ENCODE measurements at regions not wholly inside any gene's neighbourhood (a gene's known extent, or its start where the extent isn't known, plus 50 kb on each side); places are given as distances from the start of the nearest gene placed in this dataset.

DNA sequence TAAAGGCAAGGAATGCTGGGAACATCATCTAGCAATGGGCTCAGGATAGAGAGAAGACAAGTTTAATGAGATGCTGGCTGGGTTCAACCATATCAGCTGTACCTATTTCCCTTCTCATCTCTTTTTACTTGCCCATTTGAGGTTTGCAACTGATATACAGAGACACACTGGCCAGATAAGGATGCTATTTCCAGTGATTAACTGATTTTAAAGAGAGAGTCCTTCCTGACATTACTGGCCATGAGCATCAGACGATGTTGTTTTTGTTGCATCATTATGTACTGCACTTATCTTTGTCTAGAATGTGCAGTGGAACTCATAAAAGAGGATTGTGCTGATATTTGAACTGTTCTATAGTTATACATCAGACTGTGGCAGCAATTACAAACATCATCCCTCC lies 252.7 kb downstream of the BTBD3 start:
- TF ChIP-seq, protein P1, sequence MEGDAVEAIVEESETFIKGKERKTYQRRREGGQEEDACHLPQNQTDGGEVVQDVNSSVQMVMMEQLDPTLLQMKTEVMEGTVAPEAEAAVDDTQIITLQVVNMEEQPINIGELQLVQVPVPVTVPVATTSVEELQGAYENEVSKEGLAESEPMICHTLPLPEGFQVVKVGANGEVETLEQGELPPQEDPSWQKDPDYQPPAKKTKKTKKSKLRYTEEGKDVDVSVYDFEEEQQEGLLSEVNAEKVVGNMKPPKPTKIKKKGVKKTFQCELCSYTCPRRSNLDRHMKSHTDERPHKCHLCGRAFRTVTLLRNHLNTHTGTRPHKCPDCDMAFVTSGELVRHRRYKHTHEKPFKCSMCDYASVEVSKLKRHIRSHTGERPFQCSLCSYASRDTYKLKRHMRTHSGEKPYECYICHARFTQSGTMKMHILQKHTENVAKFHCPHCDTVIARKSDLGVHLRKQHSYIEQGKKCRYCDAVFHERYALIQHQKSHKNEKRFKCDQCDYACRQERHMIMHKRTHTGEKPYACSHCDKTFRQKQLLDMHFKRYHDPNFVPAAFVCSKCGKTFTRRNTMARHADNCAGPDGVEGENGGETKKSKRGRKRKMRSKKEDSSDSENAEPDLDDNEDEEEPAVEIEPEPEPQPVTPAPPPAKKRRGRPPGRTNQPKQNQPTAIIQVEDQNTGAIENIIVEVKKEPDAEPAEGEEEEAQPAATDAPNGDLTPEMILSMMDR (IDR thresholded peaks at IDR 0.05; ENCODE audit: insufficient read depth, low read length, poor library complexity, severe bottlenecking) = no peak
- Histone ChIP-seq H3K4me3 (replicated peaks; ENCODE audit: low read depth, low read length) (no peak overlapping the region), H3K36me3 (ENCODE audit: control insufficient read depth, insufficient read depth, low read length) (no peaks in the 10 kb centered on the region), H3K27me3 (replicated peaks; ENCODE audit: control insufficient read depth, insufficient read depth, low read length) (no peaks in the 10 kb centered on the region)
- no peak for DNase-seq (ENCODE audit: extremely low read depth, insufficient read length)

GRCh38 chr20:12171923-12172524 lies 254.3 kb downstream of the BTBD3 start:
- DNase-seq (ENCODE audit: extremely low read depth, insufficient read length) = no peak
- Histone ChIP-seq H3K4me3 (replicated peaks; ENCODE audit: low read depth, low read length) (no peak overlapping the region), H3K36me3 (ENCODE audit: control insufficient read depth, insufficient read depth, low read length) (no peaks in the 10 kb centered on the region), H3K27me3 (replicated peaks; ENCODE audit: control insufficient read depth, insufficient read depth, low read length) (no peaks in the 10 kb centered on the region)
- TF ChIP-seq, protein P1 (IDR thresholded peaks at IDR 0.05; ENCODE audit: insufficient read depth, low read length, poor library complexity, severe bottlenecking) = no peak

DNA sequence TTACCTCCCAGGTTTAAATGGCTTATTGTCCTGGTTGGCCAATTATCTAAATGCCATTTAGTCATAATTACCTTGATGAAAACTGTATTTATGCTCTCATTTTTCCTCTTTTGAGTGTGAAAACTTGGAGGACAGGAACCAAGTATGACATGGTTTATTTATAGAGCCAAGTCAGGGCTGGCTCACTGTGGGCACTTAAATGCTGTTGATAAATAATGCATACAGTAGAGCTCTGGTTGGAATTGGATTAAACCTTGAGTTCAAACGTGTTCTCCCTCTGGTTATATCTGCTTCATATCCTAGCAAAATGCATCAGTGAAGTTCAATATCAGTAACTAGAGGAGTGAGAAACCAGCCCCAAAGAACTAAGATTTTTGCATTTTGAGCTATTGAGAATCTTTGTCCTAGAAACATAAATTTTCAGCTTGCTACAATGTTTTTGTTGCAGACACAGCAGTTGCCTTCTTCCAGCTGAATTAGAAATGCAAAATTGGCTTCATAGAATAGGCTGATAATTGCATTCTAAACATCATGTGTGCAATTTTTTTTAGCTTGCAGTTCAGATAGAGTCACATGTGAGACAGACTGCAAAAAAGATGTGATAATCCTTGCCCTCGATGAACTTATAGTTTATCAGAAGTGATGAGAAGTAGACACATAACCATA lies 255.8 kb downstream of the BTBD3 start:
- H3K27me3 ChIP-seq (replicated peaks; ENCODE audit: control insufficient read depth, insufficient read depth, low read length) = no peaks in the 10 kb centered on the region
- TF ChIP-seq, protein P1 (IDR thresholded peaks at IDR 0.05; ENCODE audit: insufficient read depth, low read length, poor library complexity, severe bottlenecking) = no peak
- no peak for DNase-seq (ENCODE audit: extremely low read depth, insufficient read length)
- no peak overlapping the region for H3K4me3 ChIP-seq (replicated peaks; ENCODE audit: low read depth, low read length)
- no peaks in the 10 kb centered on the region for H3K36me3 ChIP-seq (ENCODE audit: control insufficient read depth, insufficient read depth, low read length)

- H3K4me3 ChIP-seq (replicated peaks; ENCODE audit: low read depth, low read length) = no peak overlapping the region
- H3K36me3 ChIP-seq (ENCODE audit: control insufficient read depth, insufficient read depth, low read length) = no peaks in the 10 kb centered on the region
- TF ChIP-seq, protein P1 (IDR thresholded peaks at IDR 0.05; ENCODE audit: insufficient read depth, low read length, poor library complexity, severe bottlenecking) = no peak
- DNase-seq (ENCODE audit: extremely low read depth, insufficient read length) = no peak
- H3K27me3 ChIP-seq (replicated peaks; ENCODE audit: control insufficient read depth, insufficient read depth, low read length) = no peaks in the 10 kb centered on the region
These were observed 257.8 kb downstream of the BTBD3 start for GRCh38 chr20:12175538-12175937.

- Histone ChIP-seq H3K27me3 (replicated peaks; ENCODE audit: control insufficient read depth, insufficient read depth, low read length) (no peaks in the 10 kb centered on the region), H3K36me3 (ENCODE audit: control insufficient read depth, insufficient read depth, low read length) (no peaks in the 10 kb centered on the region), H3K4me3 (replicated peaks; ENCODE audit: low read depth, low read length) (no peak overlapping the region)
- DNase-seq (ENCODE audit: extremely low read depth, insufficient read length) = no peak
- TF ChIP-seq, protein P1 (IDR thresholded peaks at IDR 0.05; ENCODE audit: insufficient read depth, low read length, poor library complexity, severe bottlenecking) = no peak
These were observed 260.1 kb downstream of the BTBD3 start for GRCh38 chr20:12177657-12178293.

All from GM06990 (cell line).